CD4-positive, alpha-beta T cell (primary cell): ENCODE measurements at regions not wholly inside any gene's neighbourhood (a gene's known extent, or its start where the extent isn't known, plus 50 kb on each side); places are given as distances from the start of the nearest gene placed in this dataset.

Source experiments
- ATAC-seq: fragments of 200-7000 bp; cut with Tn5 transposase; one replicate; pipeline ENCODE4 v1.10.0; 2022; ENCODE audit warnings: mild to moderate bottlenecking; ENCODE audit not compliant: poor library complexity
- CTCF ChIA-PET: fragments of 350-600 bp; sonication (Branson Sonifier 250); formaldehyde crosslinking; loops from one replicate; lab custom pipeline; 2021; ENCODE audit warnings: antibody characterized with exemption, inconsistent platforms; lab: Charles Lee
- POLR2A ChIA-PET: fragments of 350-600 bp; sonication (Branson Sonifier 250); formaldehyde crosslinking; loops from one replicate; lab custom pipeline; 2021; ENCODE audit warnings: antibody characterized with exemption, inconsistent platforms; lab: Charles Lee
- DNase-seq, 14 experiments: peaks; one replicate each; pipeline ENCODE4 v3.0.0-alpha.2; 2013 to 2020; ENCODE audit warnings: mixed read lengths in 2 of 14
- H3K27ac ChIP-seq, 2 donors: one replicate each; pipeline versions ENCODE4 v1.5.1 to v1.7.0; 2013; ENCODE audit warnings: low read length in 2 of 2, low read depth in 1 of 2, mild to moderate bottlenecking in 1 of 2
- H3K27me3 ChIP-seq, 2 experiments: 1 replicate in 1 of 2; 2 replicates in 1 of 2; pipeline versions ENCODE4 v1.6.1 to v1.7.0; 2013; ENCODE audit warnings: low read length in 2 of 2, control low read depth in 1 of 2, mild to moderate bottlenecking in 1 of 2, moderate library complexity in 1 of 2; ENCODE audit not compliant: insufficient read depth in 2 of 2, control insufficient read depth in 1 of 2
- H3K36me3 ChIP-seq: one replicate; pipeline ENCODE4 v1.6.1; 2013; ENCODE audit warnings: low read length, control low read depth; ENCODE audit not compliant: insufficient read depth
- H3K4me1 ChIP-seq: one replicate; pipeline ENCODE4 v1.6.1; 2013; ENCODE audit warnings: low read length, control low read depth; ENCODE audit not compliant: insufficient read depth
- H3K4me3 ChIP-seq: one replicate; pipeline ENCODE4 v1.5.1; 2013; ENCODE audit warnings: mild to moderate bottlenecking, low read length, moderate library complexity
- H3K9me3 ChIP-seq, 2 experiments: 1 replicate in 1 of 2; 2 replicates in 1 of 2; pipeline versions ENCODE4 v1.6.1 to v1.7.0; 2013; ENCODE audit warnings: low read length in 2 of 2, mild to moderate bottlenecking in 2 of 2, control low read depth in 1 of 2, moderate library complexity in 1 of 2; ENCODE audit not compliant: control insufficient read depth in 1 of 2, insufficient read depth in 1 of 2
- H3K27ac Mint-ChIP-seq: one replicate; pipeline ENCODE4 v1.8.0; 2020; ENCODE audit warnings: mixed read lengths
- H3K27me3 Mint-ChIP-seq: one replicate; pipeline ENCODE4 v1.8.0; 2021; ENCODE audit warnings: mixed read lengths
- H3K36me3 Mint-ChIP-seq: one replicate; pipeline ENCODE4 v1.8.0; 2021; ENCODE audit warnings: low read depth, mixed read lengths
- H3K4me1 Mint-ChIP-seq: one replicate; pipeline ENCODE4 v1.8.0; 2021; ENCODE audit warnings: low read depth, mixed read lengths
- H3K4me3 Mint-ChIP-seq: one replicate; pipeline ENCODE4 v1.8.0; 2020; ENCODE audit warnings: mild to moderate bottlenecking, mixed read lengths
- H3K9me3 Mint-ChIP-seq: one replicate; pipeline ENCODE4 v1.8.0; 2020; ENCODE audit warnings: mixed read lengths
- CTCF ChIP-seq: fragments of 200-600 bp; IDR thresholded peaks from one replicate; pipeline ENCODE4 v1.8.0; 2022; ENCODE audit warnings: antibody characterized with exemption, mild to moderate bottlenecking
- intact Hi-C, 2 experiments: fragments of 100-400 bp; cut with DNase I in 1 of 2; cut with micrococcal nuclease in 1 of 2; formaldehyde crosslinking; loops; one replicate each; pipeline versions ENCODE4 v1.15.1 to v1.9.0; 2023 to 2025; cut with DNase I, micrococcal nuclease

- ChIA-PET POLR2A (no interaction called here), CTCF (no interaction called here)
- no peak for TF ChIP-seq CTCF
- H3K9me3 ChIP-seq = no peaks in the 10 kb centered on the region
- H3K27ac Mint-ChIP-seq = no peak overlapping the region
- H3K4me3 Mint-ChIP-seq = no peak overlapping the region
- peaks cover 17% of the 10 kb centered on the region for H3K4me1 ChIP-seq
- H3K27me3 Mint-ChIP-seq = peaks cover 3% of the 10 kb centered on the region
- no peak overlapping the region for H3K27ac ChIP-seq
- no peaks in the 10 kb centered on the region for H3K36me3 Mint-ChIP-seq
- no peak for ATAC-seq
- peak in 1 of 14 experiments; percentile 8 for DNase-seq
- H3K36me3 ChIP-seq = no peaks in the 10 kb centered on the region
- no peaks in the 10 kb centered on the region for H3K9me3 Mint-ChIP-seq
- no peaks in the 10 kb centered on the region for H3K27me3 ChIP-seq
- no peak overlapping the region for H3K4me3 ChIP-seq
- intact Hi-C loops = no loop called here
- H3K4me1 Mint-ChIP-seq = peaks cover 16% of the 10 kb centered on the region
Observed at GRCh38 chr2:8570637-8571036, 111.2 kb upstream of the ID2 start.

- peak in 1 of 14 experiments; percentile 23 for DNase-seq
- no peak overlapping the region for H3K27ac Mint-ChIP-seq
- H3K36me3 Mint-ChIP-seq = no peaks in the 10 kb centered on the region
- Histone ChIP-seq H3K27me3 (no peaks in the 10 kb centered on the region), H3K27ac (no peak overlapping the region), H3K36me3 (no peaks in the 10 kb centered on the region), H3K4me1 (peaks cover 24% of the 10 kb centered on the region), H3K9me3 (no peaks in the 10 kb centered on the region), H3K4me3 (no peak overlapping the region)
- ATAC-seq = no peak
- peaks cover 23% of the 10 kb centered on the region for H3K4me1 Mint-ChIP-seq
- TF ChIP-seq CTCF = no peak
- CTCF ChIA-PET = no interaction called here
- H3K27me3 Mint-ChIP-seq = peaks cover 3% of the 10 kb centered on the region
- no peaks in the 10 kb centered on the region for H3K9me3 Mint-ChIP-seq
- POLR2A ChIA-PET = no interaction called here
- H3K4me3 Mint-ChIP-seq = no peak overlapping the region
- intact Hi-C loops = no loop called here
Observed at GRCh38 chr2:8571301-8571791, 110.5 kb upstream of the ID2 start.

- Histone ChIP-seq H3K4me3 (no peak overlapping the region), H3K27me3 (no peaks in the 10 kb centered on the region), H3K9me3 (no peaks in the 10 kb centered on the region), H3K36me3 (no peaks in the 10 kb centered on the region), H3K27ac (no peak overlapping the region), H3K4me1 (peaks cover 30% of the 10 kb centered on the region)
- DNase-seq = peak in 1 of 14 experiments; percentile 20
- Mint-ChIP-seq H3K27me3 (peaks cover 3% of the 10 kb centered on the region), H3K36me3 (no peaks in the 10 kb centered on the region), H3K4me1 (peaks cover 29% of the 10 kb centered on the region), H3K4me3 (no peak overlapping the region), H3K9me3 (no peaks in the 10 kb centered on the region), H3K27ac (no peak overlapping the region)
- ChIA-PET POLR2A (no interaction called here), CTCF (no interaction called here)
- TF ChIP-seq CTCF = no peak
- intact Hi-C loops = no loop called here
- ATAC-seq = no peak
Observed at GRCh38 chr2:8571792-8572499, 109.9 kb upstream of the ID2 start.
